GM12878 (cell line): ENCODE measurements at regions not wholly inside any gene's neighbourhood (a gene's known extent, or its start where the extent isn't known, plus 50 kb on each side); places are given as distances from the start of the nearest gene placed in this dataset.

Source experiments
- ATAC-seq: fragments of 200-7000 bp; cut with Tn5 transposase; 3 replicates; pipeline ENCODE4 v1.9.1; 2020; ENCODE audit warnings: mild to moderate bottlenecking, moderate library complexity
- BruUV-seq: library from RNA; stranded (reverse); fragments of 400-500 nt; replicated peaks from 2 replicates; lab custom pipeline; 2021; lab: Mats Ljungman, UMichigan
- CTCF ChIA-PET: fragments of 300-600 bp; sonication (Branson Sonifier 250); formaldehyde crosslinking; extraction: SDS; loops from one replicate; lab custom pipeline; 2021; ENCODE audit warnings: inconsistent platforms; lab: Yijun Ruan, JAX
- POLR2A ChIA-PET: fragments of 350-600 bp; formaldehyde crosslinking; extraction: SDS; loops from one replicate; lab custom pipeline; 2021; ENCODE audit warnings: inconsistent platforms; lab: Charles Lee
- RAD21 ChIA-PET: fragments of 300-600 bp; sonication (Branson Sonifier 250); formaldehyde crosslinking; loops from one replicate; lab custom pipeline; 2023; ENCODE audit warnings: antibody characterized with exemption; ENCODE audit not compliant: unreplicated experiment; lab: Charles Lee
- SMC1A ChIA-PET: fragments of 300-600 bp; sonication (Branson Sonifier 250); formaldehyde crosslinking; loops from one replicate; lab custom pipeline; 2023; ENCODE audit not compliant: unreplicated experiment, uncharacterized antibody; lab: Charles Lee
- DNase-seq: peaks from one replicate; pipeline ENCODE4 v3.0.0-alpha.2; 2011; ENCODE audit warnings: low read depth, low spot score
- FAIRE-seq: peaks from 3 replicates; lab custom pipeline; 2011; peaks lifted over from hg19 to GRCh38; lab: Jason Lieb, UNC
- H2AFZ ChIP-seq: 2 replicates; pipeline ENCODE4 v1.6.0; 2011; ENCODE audit warnings: low read depth, low read length, control low read depth; ENCODE audit not compliant: control insufficient read depth
- H3K27ac ChIP-seq: 2 replicates; pipeline ENCODE4 v1.5.1; 2011; ENCODE audit warnings: control low read depth; ENCODE audit not compliant: control insufficient read depth, insufficient read depth
- H3K27me3 ChIP-seq, 2 experiments: replicated peaks in 1 of 2; 2 replicates each; pipeline versions ENCODE4 v1.6.0 to v1.6.1; 2011; ENCODE audit warnings: low read length in 1 of 2; ENCODE audit not compliant: control insufficient read depth in 2 of 2, insufficient read depth in 2 of 2
- H3K36me3 ChIP-seq, 2 experiments: 2 replicates each; pipeline ENCODE4 v1.5.1; 2011; ENCODE audit warnings: low read length in 1 of 2; ENCODE audit not compliant: control insufficient read depth in 2 of 2, insufficient read depth in 2 of 2
- H3K4me1 ChIP-seq: 2 replicates; pipeline ENCODE4 v1.6.1; 2011; ENCODE audit warnings: mild to moderate bottlenecking, low read length, moderate library complexity, mixed read lengths; ENCODE audit not compliant: control insufficient read depth, insufficient read depth
- H3K4me2 ChIP-seq: 2 replicates; pipeline ENCODE4 v1.6.0; 2011; ENCODE audit warnings: control low read depth; ENCODE audit not compliant: control insufficient read depth, insufficient read depth
- H3K4me3 ChIP-seq: fragments of 200-600 bp; sonication (generic); 2 replicates; pipeline ENCODE4 v1.5.1; 2016
- H3K79me2 ChIP-seq: 2 replicates; pipeline ENCODE4 v1.6.0; 2011; ENCODE audit warnings: low read length; ENCODE audit not compliant: control insufficient read depth, insufficient read depth
- H3K9ac ChIP-seq: 2 replicates; pipeline ENCODE4 v1.8.0; 2011; ENCODE audit warnings: low read length, control low read depth, mixed read lengths; ENCODE audit not compliant: control insufficient read depth, insufficient read depth
- H3K9me3 ChIP-seq: replicated peaks from 3 replicates; pipeline ENCODE4 v1.5.1; 2011; ENCODE audit warnings: mild to moderate bottlenecking, low read length; ENCODE audit not compliant: control insufficient read depth, insufficient read depth
- H4K20me1 ChIP-seq: 2 replicates; pipeline ENCODE4 v1.6.0; 2011; ENCODE audit not compliant: control insufficient read depth, insufficient read depth
- BACH1 ChIP-seq: fragments of 450-650 bp; IDR thresholded peaks from 2 replicates; pipeline ENCODE4 v1.6.1; 2017; ENCODE audit warnings: mild to moderate bottlenecking, borderline replicate concordance
- BCL11A ChIP-seq: IDR thresholded peaks from 2 replicates; pipeline ENCODE4 v1.6.1; 2011; ENCODE audit warnings: low read depth, low read length
- BCL3 ChIP-seq: IDR thresholded peaks from 2 replicates; pipeline ENCODE4 v1.6.1; 2011; ENCODE audit warnings: borderline replicate concordance, low read depth, mild to moderate bottlenecking, moderate library complexity, low read length; ENCODE audit not compliant: insufficient read depth, poor library complexity, severe bottlenecking
- BHLHE40 ChIP-seq, 2 experiments: fragments of 450-650 bp in 1 of 2; IDR thresholded peaks; 2 replicates each; pipeline ENCODE4 v1.6.1; 2011 to 2017; ENCODE audit warnings: low read depth in 2 of 2, borderline replicate concordance in 1 of 2, improper control_type of control experiment in 1 of 2, low read length in 1 of 2, mild to moderate bottlenecking in 1 of 2
- CBX5 ChIP-seq: sonication (generic); IDR thresholded peaks from 2 replicates; pipeline ENCODE4 v1.6.1; 2016; ENCODE audit warnings: low read depth, moderate library complexity, mild to moderate bottlenecking, inconsistent platforms
- GATAD2B ChIP-seq: fragments of 450-650 bp; conservative IDR thresholded peaks from 2 replicates; pipeline ENCODE4 v1.6.1; 2017; ENCODE audit warnings: low read depth, mild to moderate bottlenecking, moderate library complexity
- IKZF1 ChIP-seq: fragments of 450-650 bp; conservative IDR thresholded peaks from 2 replicates; pipeline ENCODE4 v1.6.1; 2017; ENCODE audit warnings: antibody characterized with exemption, mild to moderate bottlenecking
- IKZF2 ChIP-seq, 2 experiments: fragments of 450-650 bp; IDR thresholded peaks; 2 replicates each; pipeline ENCODE4 v1.6.1; 2017; ENCODE audit warnings: mild to moderate bottlenecking in 2 of 2, moderate library complexity in 2 of 2
- IRF4 ChIP-seq: IDR thresholded peaks from 2 replicates; pipeline ENCODE4 v1.6.1; 2011; ENCODE audit warnings: low read depth, low read length
- JUND ChIP-seq: IDR thresholded peaks from 2 replicates; pipeline ENCODE4 v1.6.1; 2012; ENCODE audit warnings: low read depth, mild to moderate bottlenecking, low read length, improper control_type of control experiment, moderate library complexity
- MTA2 ChIP-seq: fragments of 450-650 bp; IDR thresholded peaks from 2 replicates; pipeline ENCODE4 v1.6.1; 2016; ENCODE audit warnings: low read depth, mild to moderate bottlenecking, moderate library complexity
- NFYA ChIP-seq: IDR thresholded peaks from 2 replicates; pipeline ENCODE4 v1.6.1; 2011; ENCODE audit warnings: low read depth, mild to moderate bottlenecking, low read length, improper control_type of control experiment, borderline replicate concordance
- NR2F1 ChIP-seq: fragments of 450-650 bp; conservative IDR thresholded peaks from 2 replicates; pipeline ENCODE4 v1.6.1; 2017; ENCODE audit warnings: mild to moderate bottlenecking
- NRF1 ChIP-seq: conservative IDR thresholded peaks from 2 replicates; pipeline ENCODE4 v1.6.1; 2011; ENCODE audit warnings: mild to moderate bottlenecking, low read depth, low read length, improper control_type of control experiment
- PAX5 ChIP-seq: IDR thresholded peaks from 2 replicates; pipeline ENCODE4 v1.6.1; 2011; ENCODE audit warnings: low read depth, low read length, borderline replicate concordance
- RELB ChIP-seq: fragments of 450-650 bp; IDR thresholded peaks from 2 replicates; pipeline ENCODE4 v1.6.1; 2017; ENCODE audit warnings: low read depth, mild to moderate bottlenecking, moderate library complexity
- SIN3A ChIP-seq: IDR thresholded peaks from 2 replicates; pipeline ENCODE4 v1.6.1; 2012; ENCODE audit warnings: low read depth, low read length, improper control_type of control experiment
- ZNF217 ChIP-seq: fragments of 450-650 bp; IDR thresholded peaks from 2 replicates; pipeline ENCODE4 v1.6.1; 2017; ENCODE audit warnings: antibody characterized with exemption, mild to moderate bottlenecking
- WGBS: methylation state at CpG from one replicate; pipeline ENCODE4 v1.1.6; 2016; ENCODE audit warnings: low lambda C conversion rate; ENCODE audit not compliant: insufficient replicate concordance, insufficient coverage; ENCODE audit errors: missing lambda C conversion rate; 5-methylcytosine and 5-hydroxymethylcytosine counted together
- in situ Hi-C: fragments of 300-500 bp; cut with MboI; formaldehyde crosslinking; loops from 9 replicates; pipeline ENCODE4 v1.14.3; 2018; ENCODE audit warnings: mixed read lengths
- intact Hi-C: fragments of 100-400 bp; cut with micrococcal nuclease; formaldehyde crosslinking; loops from one replicate; pipeline ENCODE4 v1.14.2; 2022; ENCODE audit not compliant: unreplicated experiment
- TF ChIP-seq, protein P1 (sequence below): IDR thresholded peaks from 2 replicates; pipeline ENCODE4 v1.6.1; 2011; ENCODE audit warnings: low read depth, mild to moderate bottlenecking, low read length, moderate library complexity, borderline replicate concordance; ENCODE audit errors: extremely low read depth
- TF ChIP-seq, protein P2 (sequence below): fragments of 450-650 bp; IDR thresholded peaks from 2 replicates; pipeline ENCODE4 v1.6.1; 2016; ENCODE audit warnings: mild to moderate bottlenecking

GRCh38 chr14:50037852-50038251 is 78.5 kb downstream of the VCPKMT start:
- ATAC-seq (peak; percentile 45), FAIRE-seq (no peak), DNase-seq (no peak)
- H3K27ac ChIP-seq = peak overlapping the region; percentile 96
- H3K4me3 ChIP-seq = no peak overlapping the region
- H3K9ac ChIP-seq = peak overlapping the region; percentile 63
- in situ Hi-C loops (no loop called here), intact Hi-C loops (loop anchor here (1.0 to 2.0 kb wide), 9 partner anchors 23 to 175 kb away; partner anchors contain the start of gene ARF6)
- 6% methylated on average over 6 of the region's 6 CpGs for WGBS
- no peaks in the 10 kb centered on the region for H3K27me3 ChIP-seq
- SMC1A ChIA-PET = interaction anchor here (0.8 to 6.0 kb wide), 38 partner anchors 9 to 183 kb away, joined by 3 to 96 read pairs (median 7); partner anchors contain the start of gene ARF6
- no peaks in the 10 kb centered on the region; the same call in 2 of the 3 replicates for H3K9me3 ChIP-seq
- H3K79me2 ChIP-seq = no peaks in the 10 kb centered on the region; the same call in 1 of the 2 replicates
- H3K36me3 ChIP-seq = no peaks in the 10 kb centered on the region
- H4K20me1 ChIP-seq = no peaks in the 10 kb centered on the region
- RAD21 ChIA-PET = interaction anchor here (0.9 to 7.2 kb wide), 22 partner anchors 11 to 179 kb away, joined by 3 to 110 read pairs (median 8); no protein-coding TSS in a partner anchor
- peak overlapping the region; percentile 52 for H3K4me2 ChIP-seq
- H3K4me1 ChIP-seq = peaks cover 48% of the 10 kb centered on the region
- CTCF ChIA-PET = interaction anchor here (0.9 to 6.0 kb wide), 21 partner anchors 9 to 173 kb away, joined by 3 to 68 read pairs (median 6); no protein-coding TSS in a partner anchor
- POLR2A ChIA-PET = interaction anchor here (0.8 to 5.8 kb wide), 21 partner anchors 16 to 185 kb away, joined by 3 to 62 read pairs (median 6); partner anchors contain the start of genes ARF6 and NEMF
- TSS peak; percentile 78 for BruUV-seq
- peak overlapping the region; percentile 35 for H2AFZ ChIP-seq
- TF ChIP-seq JUND = no peak
- peak; percentile 25; the same call in 1 of the 2 replicates for TF ChIP-seq NR2F1
- TF ChIP-seq RELB = no peak
- TF ChIP-seq PAX5 = peak; percentile 67; the same call in 1 of the 2 replicates
- TF ChIP-seq, protein P1, sequence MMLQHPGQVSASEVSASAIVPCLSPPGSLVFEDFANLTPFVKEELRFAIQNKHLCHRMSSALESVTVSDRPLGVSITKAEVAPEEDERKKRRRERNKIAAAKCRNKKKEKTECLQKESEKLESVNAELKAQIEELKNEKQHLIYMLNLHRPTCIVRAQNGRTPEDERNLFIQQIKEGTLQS = no peak
- TF ChIP-seq ZNF217 = 0 out of 2 replicates have a peak, but pooled peaks have one; percentile 17
- TF ChIP-seq GATAD2B = peak; percentile 42; the same call in 1 of the 2 replicates
- no peak for TF ChIP-seq NFYA
- TF ChIP-seq CBX5 = peak; percentile 56; the same call in 1 of the 2 replicates
- TF ChIP-seq IRF4 = peak; percentile 37; the same call in 1 of the 2 replicates
- peak; percentile 17 for TF ChIP-seq IKZF1
- peak in 1 of 2 experiments; percentile 64; a peak in 2 of 4 replicates for TF ChIP-seq BHLHE40 (IDR thresholded peaks at IDR 0.05; ENCODE audit: borderline replicate concordance in 1 of 2, low read depth in 2 of 2, low read length in 1 of 2)
- no peak for TF ChIP-seq SIN3A
- TF ChIP-seq IKZF2 (IDR thresholded peaks at IDR 0.05) = peak in 1 of 2 experiments; percentile 26; a peak in 2 of 4 replicates
- TF ChIP-seq NRF1 = no peak
- TF ChIP-seq BACH1 = 0 out of 2 replicates have a peak, but pooled peaks have one; percentile 37
- TF ChIP-seq BCL3 = peak; percentile 61
- TF ChIP-seq MTA2 = 0 out of 2 replicates have a peak, but pooled peaks have one; percentile 10
- TF ChIP-seq, protein P2, sequence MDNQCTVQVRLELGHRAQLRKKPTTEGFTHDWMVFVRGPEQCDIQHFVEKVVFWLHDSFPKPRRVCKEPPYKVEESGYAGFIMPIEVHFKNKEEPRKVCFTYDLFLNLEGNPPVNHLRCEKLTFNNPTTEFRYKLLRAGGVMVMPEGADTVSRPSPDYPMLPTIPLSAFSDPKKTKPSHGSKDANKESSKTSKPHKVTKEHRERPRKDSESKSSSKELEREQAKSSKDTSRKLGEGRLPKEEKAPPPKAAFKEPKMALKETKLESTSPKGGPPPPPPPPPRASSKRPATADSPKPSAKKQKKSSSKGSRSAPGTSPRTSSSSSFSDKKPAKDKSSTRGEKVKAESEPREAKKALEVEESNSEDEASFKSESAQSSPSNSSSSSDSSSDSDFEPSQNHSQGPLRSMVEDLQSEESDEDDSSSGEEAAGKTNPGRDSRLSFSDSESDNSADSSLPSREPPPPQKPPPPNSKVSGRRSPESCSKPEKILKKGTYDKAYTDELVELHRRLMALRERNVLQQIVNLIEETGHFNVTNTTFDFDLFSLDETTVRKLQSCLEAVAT = no peak
- peak; percentile 49; the same call in 1 of the 2 replicates for TF ChIP-seq BCL11A
